Endothelial cell of umbilical vein (primary cell): ENCODE measurements at regions not wholly inside any gene's neighbourhood (a gene's known extent, or its start where the extent isn't known, plus 50 kb on each side); places are given as distances from the start of the nearest gene placed in this dataset.

Experiments
- BruUV-seq: library from RNA; stranded (reverse); fragments of 400-500 nt; replicated peaks from 2 replicates; lab custom pipeline; 2021; lab: Mats Ljungman, UMichigan
- CTCF ChIA-PET: fragments of 300-600, 350-600 bp; sonication (Branson Sonifier 250); formaldehyde crosslinking; loops from one replicate; lab custom pipeline; 2021; ENCODE audit warnings: antibody characterized with exemption, inconsistent platforms; lab: Charles Lee
- POLR2A ChIA-PET: fragments of 300-600, 350-600 bp; sonication (Branson Sonifier 250); formaldehyde crosslinking; loops from one replicate; lab custom pipeline; 2021; ENCODE audit warnings: antibody characterized with exemption, inconsistent platforms; lab: Charles Lee
- DNase-seq: peaks from one replicate; pipeline ENCODE4 v3.0.0-alpha.2; 2011; ENCODE audit warnings: low read depth, low spot score
- FAIRE-seq: peaks from 2 replicates; lab custom pipeline; 2011; peaks lifted over from hg19 to GRCh38; lab: Jason Lieb, UNC
- H2AFZ ChIP-seq: 2 replicates; pipeline ENCODE4 v1.6.0; 2012; ENCODE audit warnings: low read depth, low read length, control low read depth, inconsistent platforms
- H3K27ac ChIP-seq: 2 replicates; pipeline ENCODE4 v1.5.1; 2011; ENCODE audit warnings: low read depth, mild to moderate bottlenecking, control low read depth, low read length, moderate library complexity; ENCODE audit not compliant: insufficient read depth
- H3K27me3 ChIP-seq, 2 experiments: 2 replicates each; pipeline versions ENCODE4 v1.6.0 to v1.6.1; 2011; ENCODE audit warnings: low read length in 2 of 2, mixed read lengths in 1 of 2; ENCODE audit not compliant: control insufficient read depth in 2 of 2, insufficient read depth in 2 of 2
- H3K36me3 ChIP-seq, 2 experiments: 2 replicates in 1 of 2; 3 replicates in 1 of 2; pipeline ENCODE4 v1.5.1; 2011; ENCODE audit warnings: low read length in 2 of 2, mild to moderate bottlenecking in 1 of 2, moderate library complexity in 1 of 2; ENCODE audit not compliant: control insufficient read depth in 2 of 2, insufficient read depth in 2 of 2; ENCODE audit errors: extremely low read depth in 1 of 2
- H3K4me1 ChIP-seq: 3 replicates; pipeline ENCODE4 v1.5.1; 2011; ENCODE audit warnings: mild to moderate bottlenecking, low read length; ENCODE audit not compliant: control insufficient read depth, insufficient read depth; ENCODE audit errors: extremely low read depth
- H3K4me2 ChIP-seq: 2 replicates; pipeline ENCODE4 v1.6.1; 2011; ENCODE audit warnings: low read length, control low read depth, mixed read lengths; ENCODE audit not compliant: insufficient read depth
- H3K4me3 ChIP-seq, 3 experiments: fragments of 200-600 bp in 1 of 3; sonication (generic), shearing (Covaris generic) in 1 of 3; replicated peaks in 1 of 3; 2 replicates each; pipeline ENCODE4 v1.5.1; 2011 to 2016; ENCODE audit warnings: control low read depth in 3 of 3, low read length in 3 of 3, mild to moderate bottlenecking in 2 of 3, inconsistent platforms in 1 of 3, low read depth in 1 of 3, moderate library complexity in 1 of 3; ENCODE audit not compliant: insufficient read depth in 1 of 3
- H3K79me2 ChIP-seq: 2 replicates; pipeline ENCODE4 v1.6.0; 2012; ENCODE audit warnings: low read length, inconsistent platforms; ENCODE audit not compliant: control insufficient read depth, insufficient read depth
- H3K9ac ChIP-seq: replicated peaks from 2 replicates; pipeline ENCODE3; 2011; ENCODE audit warnings: low read length, control low read depth; ENCODE audit not compliant: insufficient read depth; ENCODE audit errors: extremely low read depth
- H3K9me1 ChIP-seq: replicated peaks from 3 replicates; pipeline ENCODE4 v1.6.0; 2011; ENCODE audit warnings: mild to moderate bottlenecking, low read length; ENCODE audit not compliant: control insufficient read depth, insufficient read depth; ENCODE audit errors: extremely low read depth
- H3K9me3 ChIP-seq: replicated peaks from 2 replicates; pipeline ENCODE4 v1.5.1; 2012; ENCODE audit warnings: low read length, inconsistent platforms; ENCODE audit not compliant: control insufficient read depth, insufficient read depth
- H4K20me1 ChIP-seq: replicated peaks from 2 replicates; pipeline ENCODE3; 2011; ENCODE audit warnings: mild to moderate bottlenecking, low read length; ENCODE audit not compliant: control insufficient read depth, insufficient read depth; ENCODE audit errors: extremely low read depth
- EZH2 ChIP-seq: IDR thresholded peaks from 2 replicates; pipeline ENCODE4 v1.6.1; 2012; ENCODE audit warnings: borderline replicate concordance, low read depth, mild to moderate bottlenecking, moderate library complexity, low read length, inconsistent platforms; ENCODE audit not compliant: severe bottlenecking
- FOS ChIP-seq: IDR thresholded peaks from 2 replicates; pipeline ENCODE4 v1.6.1; 2011; ENCODE audit warnings: mild to moderate bottlenecking, low read length, moderate library complexity, borderline replicate concordance; ENCODE audit not compliant: insufficient read depth
- GATA2 ChIP-seq: IDR thresholded peaks from 2 replicates; pipeline ENCODE4 v1.7.0; 2011; ENCODE audit warnings: low read depth, mild to moderate bottlenecking, moderate library complexity, mixed read lengths, low read length; ENCODE audit not compliant: insufficient read length, insufficient read depth
- JUN ChIP-seq: IDR thresholded peaks from 2 replicates; pipeline ENCODE4 v1.6.1; 2011; ENCODE audit warnings: borderline replicate concordance, low read depth; ENCODE audit not compliant: insufficient read length, insufficient read depth
- MAX ChIP-seq: IDR thresholded peaks from 2 replicates; pipeline ENCODE4 v1.6.1; 2011; ENCODE audit not compliant: insufficient read depth, insufficient read length
- MYC ChIP-seq: IDR thresholded peaks from one replicate; pipeline ENCODE4 v1.6.1; 2011; ENCODE audit warnings: mild to moderate bottlenecking, low read depth, low read length
- POLR2A ChIP-seq: IDR thresholded peaks from 2 replicates; pipeline ENCODE4 v1.6.1; 2012; ENCODE audit warnings: low read depth, mild to moderate bottlenecking, control low read depth, low read length
- POLR2AphosphoS5 ChIP-seq: IDR thresholded peaks from 2 replicates; pipeline ENCODE4 v1.6.1; 2012; ENCODE audit warnings: low read depth, mild to moderate bottlenecking, control low read depth, low read length, moderate library complexity; ENCODE audit not compliant: insufficient read depth
- dilution Hi-C: fragments of 300-500 bp; cut with MboI; formaldehyde crosslinking; loops from one replicate; pipeline ENCODE4 v1.15.0; 2019; ENCODE audit warnings: low sequenced_read_pairs; ENCODE audit not compliant: extremely low pct_ligation_motif_present
- intact Hi-C: fragments of 100-400 bp; cut with micrococcal nuclease; formaldehyde crosslinking; loops from one replicate; pipeline ENCODE4 v1.10.0; 2022
- TF ChIP-seq, protein P1 (sequence below), 2 donors: IDR thresholded peaks; 1 replicate in 1 of 2; 2 replicates in 1 of 2; pipeline ENCODE4 v1.5.1; 2011; ENCODE audit warnings: low read length in 2 of 2, mild to moderate bottlenecking in 2 of 2, moderate library complexity in 2 of 2, control low read depth in 1 of 2, inconsistent platforms in 1 of 2, low read depth in 1 of 2; ENCODE audit not compliant: insufficient read depth in 1 of 2; ENCODE audit errors: extremely low read depth in 1 of 2

GRCh38 chr1:223455470-223455869 lies 62.3 kb downstream of the CCDC185 start:
- Histone ChIP-seq H3K27me3 (no peaks in the 10 kb centered on the region), H3K4me3 (no peak overlapping the region), H3K27ac (no peak overlapping the region), H3K36me3 (no peaks in the 10 kb centered on the region), H3K4me2 (no peak overlapping the region), H3K9ac (no peak overlapping the region), H3K4me1 (no peaks in the 10 kb centered on the region), H3K9me1 (no peaks in the 10 kb centered on the region), H2AFZ (no peak overlapping the region), H3K9me3 (no peaks in the 10 kb centered on the region), H3K79me2 (no peaks in the 10 kb centered on the region), H4K20me1 (no peaks in the 10 kb centered on the region)
- BruUV-seq, result no TSS peak
- POLR2A ChIA-PET, result no interaction called here
- FAIRE-seq, result no peak
- dilution Hi-C loops (no loop called here), intact Hi-C loops (no loop called here)
- no peak for DNase-seq
- CTCF ChIA-PET, result no interaction called here
- TF ChIP-seq POLR2AphosphoS5 (no peak), GATA2 (no peak), POLR2A (no peak), JUN (no peak), EZH2 (no peak)
- TF ChIP-seq, protein P1, sequence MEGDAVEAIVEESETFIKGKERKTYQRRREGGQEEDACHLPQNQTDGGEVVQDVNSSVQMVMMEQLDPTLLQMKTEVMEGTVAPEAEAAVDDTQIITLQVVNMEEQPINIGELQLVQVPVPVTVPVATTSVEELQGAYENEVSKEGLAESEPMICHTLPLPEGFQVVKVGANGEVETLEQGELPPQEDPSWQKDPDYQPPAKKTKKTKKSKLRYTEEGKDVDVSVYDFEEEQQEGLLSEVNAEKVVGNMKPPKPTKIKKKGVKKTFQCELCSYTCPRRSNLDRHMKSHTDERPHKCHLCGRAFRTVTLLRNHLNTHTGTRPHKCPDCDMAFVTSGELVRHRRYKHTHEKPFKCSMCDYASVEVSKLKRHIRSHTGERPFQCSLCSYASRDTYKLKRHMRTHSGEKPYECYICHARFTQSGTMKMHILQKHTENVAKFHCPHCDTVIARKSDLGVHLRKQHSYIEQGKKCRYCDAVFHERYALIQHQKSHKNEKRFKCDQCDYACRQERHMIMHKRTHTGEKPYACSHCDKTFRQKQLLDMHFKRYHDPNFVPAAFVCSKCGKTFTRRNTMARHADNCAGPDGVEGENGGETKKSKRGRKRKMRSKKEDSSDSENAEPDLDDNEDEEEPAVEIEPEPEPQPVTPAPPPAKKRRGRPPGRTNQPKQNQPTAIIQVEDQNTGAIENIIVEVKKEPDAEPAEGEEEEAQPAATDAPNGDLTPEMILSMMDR (IDR thresholded peaks at IDR 0.05; ENCODE audit: extremely low read depth in 1 of 2, insufficient read depth in 1 of 2, low read depth in 1 of 2, low read length in 2 of 2), result no peak

DNA sequence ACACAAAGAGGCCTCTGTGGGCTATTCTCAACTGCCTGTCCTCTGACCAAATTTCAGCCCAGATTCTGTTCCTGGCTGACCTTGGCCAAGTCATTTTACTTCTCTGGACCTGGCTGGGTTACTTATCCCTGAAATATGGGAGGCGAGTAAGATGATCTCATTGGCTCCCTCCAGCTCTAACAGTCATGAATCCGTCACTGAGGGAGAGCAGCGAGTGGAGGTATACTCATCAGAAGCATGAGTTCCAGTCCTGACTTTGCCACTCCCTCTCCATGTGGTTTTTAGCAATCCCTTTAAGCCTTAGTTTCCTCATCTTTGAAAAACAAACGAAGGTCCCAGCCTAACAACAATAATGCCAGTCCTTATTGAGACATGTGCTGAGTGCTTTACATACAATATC lies 63.5 kb downstream of the CCDC185 start:
- dilution Hi-C loops (no loop called here), intact Hi-C loops (no loop called here)
- Histone ChIP-seq H2AFZ (no peak overlapping the region), H3K9me3 (no peaks in the 10 kb centered on the region), H3K36me3 (no peaks in the 10 kb centered on the region), H3K27ac (no peak overlapping the region), H3K9me1 (no peaks in the 10 kb centered on the region), H3K27me3 (no peaks in the 10 kb centered on the region), H3K79me2 (no peaks in the 10 kb centered on the region), H3K4me1 (no peaks in the 10 kb centered on the region), H3K4me3 (no peak overlapping the region), H3K9ac (no peak overlapping the region), H3K4me2 (no peak overlapping the region), H4K20me1 (no peaks in the 10 kb centered on the region)
- ChIA-PET POLR2A (no interaction called here), CTCF (no interaction called here)
- FAIRE-seq, result no peak
- DNase-seq, result no peak
- no TSS peak for BruUV-seq
- no peak for TF ChIP-seq EZH2
- no peak for TF ChIP-seq POLR2AphosphoS5
- TF ChIP-seq, protein P1 (IDR thresholded peaks at IDR 0.05; ENCODE audit: extremely low read depth in 1 of 2, insufficient read depth in 1 of 2, low read depth in 1 of 2, low read length in 2 of 2), result no peak
- no peak for TF ChIP-seq MAX
- TF ChIP-seq MYC, result no peak
- no peak for TF ChIP-seq FOS
- TF ChIP-seq POLR2A, result no peak
- TF ChIP-seq JUN, result no peak
- TF ChIP-seq GATA2, result no peak
